WI38 (cell line): ENCODE measurements at regions not wholly inside any gene's neighbourhood (a gene's known extent, or its start where the extent isn't known, plus 50 kb on each side); places are given as distances from the start of the nearest gene placed in this dataset.

Experiments
- H3K4me3 ChIP-seq: 2 replicates; pipeline ENCODE4 v1.5.1; 2011; ENCODE audit warnings: low read depth, mild to moderate bottlenecking, control low read depth, low read length
- TF ChIP-seq, protein P1 (sequence below): IDR thresholded peaks from 2 replicates; pipeline ENCODE4 v1.5.1; 2012; ENCODE audit warnings: low read depth, mild to moderate bottlenecking, control low read depth, low read length

DNA sequence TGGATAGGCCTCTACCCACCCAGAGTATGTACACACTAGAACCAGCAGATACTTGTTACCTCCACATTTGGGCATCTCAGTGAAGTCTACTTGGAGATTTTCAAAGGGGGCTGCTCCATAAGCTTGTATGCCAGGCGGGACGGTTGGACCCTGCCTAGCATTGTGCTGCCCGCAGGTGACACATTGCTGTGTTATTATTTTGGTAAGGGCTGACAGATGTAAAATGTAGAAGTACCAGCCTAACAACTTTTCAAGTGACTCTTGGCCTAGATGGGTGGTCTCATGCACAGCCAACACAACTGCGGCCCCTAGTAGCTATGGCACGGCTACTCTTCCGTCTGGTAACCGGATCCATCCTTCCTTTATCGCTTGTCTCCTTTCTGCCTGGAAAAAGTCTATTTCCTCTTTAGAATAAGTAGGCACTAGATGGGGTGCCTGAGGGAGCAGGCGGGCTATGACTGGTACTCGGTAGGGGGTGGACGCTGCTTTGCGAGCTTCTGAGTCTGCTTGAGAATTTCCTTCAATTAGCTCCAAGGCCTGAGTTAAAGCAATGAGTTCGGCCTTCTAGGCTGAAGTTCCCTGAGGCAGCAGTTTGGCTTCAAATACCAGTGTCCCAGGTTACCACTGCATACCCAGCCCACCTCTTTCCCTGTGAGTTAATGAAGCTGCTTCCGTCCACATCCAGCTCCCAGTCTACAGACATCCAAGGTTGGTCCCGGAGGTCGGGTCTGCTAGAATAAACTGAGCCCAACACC, 405.3 kb downstream of the TGFB2 start:
- TF ChIP-seq, protein P1, sequence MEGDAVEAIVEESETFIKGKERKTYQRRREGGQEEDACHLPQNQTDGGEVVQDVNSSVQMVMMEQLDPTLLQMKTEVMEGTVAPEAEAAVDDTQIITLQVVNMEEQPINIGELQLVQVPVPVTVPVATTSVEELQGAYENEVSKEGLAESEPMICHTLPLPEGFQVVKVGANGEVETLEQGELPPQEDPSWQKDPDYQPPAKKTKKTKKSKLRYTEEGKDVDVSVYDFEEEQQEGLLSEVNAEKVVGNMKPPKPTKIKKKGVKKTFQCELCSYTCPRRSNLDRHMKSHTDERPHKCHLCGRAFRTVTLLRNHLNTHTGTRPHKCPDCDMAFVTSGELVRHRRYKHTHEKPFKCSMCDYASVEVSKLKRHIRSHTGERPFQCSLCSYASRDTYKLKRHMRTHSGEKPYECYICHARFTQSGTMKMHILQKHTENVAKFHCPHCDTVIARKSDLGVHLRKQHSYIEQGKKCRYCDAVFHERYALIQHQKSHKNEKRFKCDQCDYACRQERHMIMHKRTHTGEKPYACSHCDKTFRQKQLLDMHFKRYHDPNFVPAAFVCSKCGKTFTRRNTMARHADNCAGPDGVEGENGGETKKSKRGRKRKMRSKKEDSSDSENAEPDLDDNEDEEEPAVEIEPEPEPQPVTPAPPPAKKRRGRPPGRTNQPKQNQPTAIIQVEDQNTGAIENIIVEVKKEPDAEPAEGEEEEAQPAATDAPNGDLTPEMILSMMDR, result no peak
- no peak overlapping the region for H3K4me3 ChIP-seq

DNA sequence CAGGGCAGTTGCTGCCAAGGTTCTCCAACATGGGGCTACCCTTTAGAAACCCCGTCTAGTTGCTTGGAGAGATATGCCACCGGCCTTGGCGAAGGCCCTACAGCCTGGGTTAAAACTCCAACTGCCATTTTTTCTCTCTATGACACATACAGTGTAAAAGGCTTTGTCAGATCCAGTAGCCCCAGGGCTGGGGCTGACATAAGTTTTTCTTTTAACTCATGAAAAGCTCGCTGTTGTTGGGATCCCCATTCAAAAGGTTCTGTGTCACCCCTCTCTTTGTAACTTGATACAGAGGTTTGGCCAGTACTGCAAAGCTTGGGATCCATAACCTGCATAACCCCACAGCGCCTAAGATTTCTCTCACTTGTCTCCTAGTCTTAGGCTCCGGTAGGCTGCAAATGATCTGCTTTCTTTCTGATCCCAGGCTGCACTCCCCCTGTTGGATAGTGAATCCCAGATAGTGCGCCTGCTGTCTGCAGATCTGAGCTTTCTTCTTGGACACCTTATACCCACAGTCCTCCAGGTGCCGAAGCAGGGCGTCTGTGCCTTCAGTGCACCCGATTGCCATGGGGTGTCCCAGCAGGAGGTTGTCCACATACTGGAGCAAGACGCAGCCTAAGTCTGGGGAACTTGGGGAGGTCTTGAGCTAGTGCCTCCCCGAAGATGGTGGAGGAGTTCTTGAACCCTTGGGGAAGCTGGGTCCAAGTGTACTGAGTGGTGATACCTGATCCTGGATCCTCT, 406.2 kb downstream of the TGFB2 start:
- TF ChIP-seq, protein P1, result no peak
- H3K4me3 ChIP-seq, result no peak overlapping the region

DNA sequence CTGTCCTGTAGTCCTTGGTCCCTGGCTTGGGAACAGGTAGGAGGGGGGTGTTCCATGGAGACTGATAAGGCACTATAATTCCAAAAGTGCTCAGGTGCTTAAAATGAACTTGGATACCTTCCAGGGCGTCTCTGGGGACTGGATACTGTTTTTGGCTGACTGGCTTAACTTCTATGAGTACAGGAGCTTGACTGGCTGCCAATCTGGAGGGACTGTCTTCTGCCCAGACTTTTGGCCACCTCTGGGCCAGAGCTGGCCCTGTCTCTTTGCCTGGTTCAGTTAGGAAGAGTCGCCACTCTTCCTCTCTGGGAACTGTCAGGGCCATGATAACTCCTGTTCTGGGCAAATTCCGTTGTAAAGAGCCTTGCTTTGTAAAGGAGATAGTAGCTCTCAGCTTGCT, 407.0 kb downstream of the TGFB2 start:
- TF ChIP-seq, protein P1, result no peak
- no peak overlapping the region for H3K4me3 ChIP-seq

DNA sequence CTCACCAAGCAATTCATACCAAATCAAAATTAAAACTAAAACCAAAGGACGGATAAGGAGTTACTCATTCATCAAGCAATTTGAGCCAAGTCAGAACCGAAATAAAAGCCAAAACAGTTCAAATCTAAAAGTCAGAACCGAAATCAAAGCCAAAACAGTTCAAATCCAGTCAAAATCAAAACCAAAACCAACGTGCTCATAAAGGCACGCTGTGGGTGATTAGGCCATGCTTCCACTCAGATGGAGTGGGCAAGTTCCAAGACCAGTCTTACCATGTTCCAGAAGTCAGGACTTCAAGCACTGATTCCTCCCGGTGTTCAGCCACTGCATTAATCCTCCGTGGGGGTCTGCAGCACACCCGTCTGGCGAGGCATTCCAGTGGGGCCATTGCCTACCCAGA, 409.3 kb downstream of the TGFB2 start:
- no peak overlapping the region for H3K4me3 ChIP-seq

DNA sequence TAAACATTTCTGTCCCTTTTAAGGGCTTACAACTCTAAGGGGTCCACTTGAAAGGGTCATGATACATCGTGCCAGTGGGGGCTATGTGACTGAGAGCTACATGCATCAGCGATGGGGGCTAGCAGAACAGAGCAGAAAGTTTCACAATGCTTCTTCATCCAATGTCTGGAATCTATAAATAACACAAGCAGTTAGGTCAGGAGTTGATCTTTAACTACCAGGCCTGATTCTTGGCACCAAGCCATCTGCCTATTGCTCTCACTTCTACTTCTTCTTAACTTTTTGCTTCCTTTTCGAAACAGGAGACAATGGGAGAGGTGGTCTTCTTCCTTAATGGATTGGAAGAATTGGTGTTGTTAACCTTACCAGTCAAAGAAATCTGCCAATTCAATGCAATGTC, 410.0 kb downstream of the TGFB2 start:
- H3K4me3 ChIP-seq, result no peak overlapping the region
- TF ChIP-seq, protein P1, result no peak

More for the DNA sequence above, 409.3 kb downstream of the TGFB2 start:
- TF ChIP-seq, protein P1, result no peak

DNA sequence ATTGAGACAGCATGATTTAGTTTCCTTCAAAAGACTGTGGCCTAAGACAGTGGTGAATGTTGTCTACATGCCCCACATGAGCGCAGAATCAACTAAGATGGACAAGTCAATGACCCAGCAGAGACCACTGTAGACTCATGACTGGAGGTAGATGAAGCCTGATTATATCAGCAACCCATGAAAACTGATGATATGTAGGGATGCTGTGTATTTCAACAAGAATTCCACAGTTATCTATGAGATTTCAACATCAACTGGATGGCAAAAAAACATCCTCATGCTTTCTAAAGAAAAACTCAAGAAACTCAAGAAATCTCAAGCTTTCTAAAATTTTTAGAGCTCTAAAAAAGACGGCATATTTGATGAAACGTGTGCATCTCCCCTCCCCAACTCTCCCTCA, 413.9 kb upstream of the LYPLAL1 start:
- TF ChIP-seq, protein P1, result no peak
- no peak overlapping the region for H3K4me3 ChIP-seq
